Testis (tissue), 2 donors: ENCODE measurements at regions not wholly inside any gene's neighbourhood (a gene's known extent, or its start where the extent isn't known, plus 50 kb on each side); places are given as distances from the start of the nearest gene placed in this dataset.

Experiments used
- DNase-seq: peaks from one replicate; pipeline ENCODE4 v3.0.0-alpha.2; 2019
- H3K27ac ChIP-seq, 2 donors: fragments of 200-600 bp; sonication (generic); one replicate each; pipeline ENCODE4 v1.5.1; 2019
- H3K27me3 ChIP-seq: fragments of 200-600 bp; sonication (generic); one replicate; pipeline ENCODE4 v1.5.1; 2019
- H3K36me3 ChIP-seq: fragments of 200-600 bp; sonication (generic); one replicate; pipeline ENCODE4 v1.5.1; 2017; ENCODE audit warnings: low read depth; ENCODE audit errors: missing control alignments
- H3K4me1 ChIP-seq: fragments of 200-600 bp; sonication (generic); one replicate; pipeline ENCODE4 v1.5.1; 2019
- H3K4me3 ChIP-seq, 2 donors: fragments of 200-600 bp; sonication (generic); one replicate each; pipeline ENCODE4 v1.5.1; 2017 to 2019
- H3K9me3 ChIP-seq: fragments of 200-600 bp; sonication (generic); one replicate; pipeline ENCODE4 v1.5.1; 2017
- POLR2A ChIP-seq: fragments of 450-650 bp; IDR thresholded peaks from one replicate; pipeline ENCODE4 v1.6.1; 2017; ENCODE audit warnings: antibody characterized with exemption, mild to moderate bottlenecking, moderate library complexity
- WGBS, 2 donors: methylation state at CpG; one replicate each; pipeline ENCODE4 v1.1.5; 2018; 5-methylcytosine and 5-hydroxymethylcytosine counted together
- intact Hi-C: fragments of 100-400 bp; cut with DNase I; formaldehyde crosslinking; loops from one replicate; pipeline ENCODE4 v1.15.1; 2023; ENCODE audit warnings: low total_unique reads
- TF ChIP-seq, protein P1 (sequence below), 3 experiments: fragments of 450-650 bp in 2 of 3; fragments of 200-600 bp in 1 of 3; sonication (generic) in 1 of 3; IDR thresholded peaks; one replicate each; pipeline ENCODE4 v1.5.1; 2016 to 2019; ENCODE audit warnings: antibody characterized with exemption in 3 of 3, mild to moderate bottlenecking in 2 of 3, moderate library complexity in 1 of 3

DNA sequence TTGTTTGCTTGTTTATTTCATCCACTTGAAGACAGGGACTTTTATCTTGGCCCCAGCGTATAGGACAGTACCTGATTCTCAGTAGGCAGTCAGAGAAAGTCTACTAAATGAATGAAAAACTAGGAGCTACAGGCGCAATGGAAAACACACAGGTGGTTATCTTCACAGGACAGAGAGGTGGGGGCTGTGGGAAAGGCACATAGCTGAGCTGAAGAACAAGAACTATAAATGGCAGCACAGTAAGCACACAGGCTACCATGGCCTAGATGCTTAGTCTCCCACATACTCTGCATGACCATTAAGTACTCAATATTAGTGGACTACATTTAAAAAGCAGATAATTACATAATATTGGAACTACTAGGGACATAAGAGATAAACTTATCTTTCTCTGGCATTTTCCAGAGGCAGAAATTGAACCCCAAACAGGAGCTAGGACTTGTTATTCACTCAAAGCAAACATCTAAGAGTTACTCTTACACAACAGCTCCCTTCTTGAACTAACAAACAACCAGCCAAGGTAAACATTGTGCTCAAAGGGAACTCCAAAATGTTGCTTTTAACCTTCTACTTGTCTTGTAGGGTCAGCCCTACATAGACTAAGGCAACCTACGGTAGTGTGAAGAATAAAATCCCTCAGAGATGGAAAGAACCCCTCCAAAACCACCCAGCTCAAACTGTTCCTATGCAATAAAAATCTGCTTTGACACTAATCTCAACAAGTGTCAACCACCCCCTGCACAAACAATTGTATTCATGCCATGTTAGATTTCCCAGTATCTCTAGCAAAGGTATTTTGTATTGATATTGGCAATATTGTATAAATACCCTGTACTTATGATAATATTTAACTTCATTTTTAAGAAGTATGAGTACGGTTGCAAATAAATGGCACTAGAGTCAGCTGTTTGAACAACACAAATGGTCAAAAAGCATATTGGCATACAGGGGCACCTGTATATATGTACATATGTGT, 593.6 kb downstream of the KLHL13 start:
- Histone ChIP-seq H3K27ac (no peak overlapping the region), H3K27me3 (no peaks in the 10 kb centered on the region), H3K36me3 (no peaks in the 10 kb centered on the region), H3K4me1 (no peaks in the 10 kb centered on the region), H3K4me3 (no peak overlapping the region), H3K9me3 (no peaks in the 10 kb centered on the region)
- TF ChIP-seq, protein P1, sequence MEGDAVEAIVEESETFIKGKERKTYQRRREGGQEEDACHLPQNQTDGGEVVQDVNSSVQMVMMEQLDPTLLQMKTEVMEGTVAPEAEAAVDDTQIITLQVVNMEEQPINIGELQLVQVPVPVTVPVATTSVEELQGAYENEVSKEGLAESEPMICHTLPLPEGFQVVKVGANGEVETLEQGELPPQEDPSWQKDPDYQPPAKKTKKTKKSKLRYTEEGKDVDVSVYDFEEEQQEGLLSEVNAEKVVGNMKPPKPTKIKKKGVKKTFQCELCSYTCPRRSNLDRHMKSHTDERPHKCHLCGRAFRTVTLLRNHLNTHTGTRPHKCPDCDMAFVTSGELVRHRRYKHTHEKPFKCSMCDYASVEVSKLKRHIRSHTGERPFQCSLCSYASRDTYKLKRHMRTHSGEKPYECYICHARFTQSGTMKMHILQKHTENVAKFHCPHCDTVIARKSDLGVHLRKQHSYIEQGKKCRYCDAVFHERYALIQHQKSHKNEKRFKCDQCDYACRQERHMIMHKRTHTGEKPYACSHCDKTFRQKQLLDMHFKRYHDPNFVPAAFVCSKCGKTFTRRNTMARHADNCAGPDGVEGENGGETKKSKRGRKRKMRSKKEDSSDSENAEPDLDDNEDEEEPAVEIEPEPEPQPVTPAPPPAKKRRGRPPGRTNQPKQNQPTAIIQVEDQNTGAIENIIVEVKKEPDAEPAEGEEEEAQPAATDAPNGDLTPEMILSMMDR (IDR thresholded peaks at IDR 0.05): no peak
- no peak for TF ChIP-seq POLR2A
- intact Hi-C loops: no loop called here
- no peak for DNase-seq
- 75 to 84% methylated on average over 4 of the region's 4 CpGs for WGBS, 2 donors

DNA sequence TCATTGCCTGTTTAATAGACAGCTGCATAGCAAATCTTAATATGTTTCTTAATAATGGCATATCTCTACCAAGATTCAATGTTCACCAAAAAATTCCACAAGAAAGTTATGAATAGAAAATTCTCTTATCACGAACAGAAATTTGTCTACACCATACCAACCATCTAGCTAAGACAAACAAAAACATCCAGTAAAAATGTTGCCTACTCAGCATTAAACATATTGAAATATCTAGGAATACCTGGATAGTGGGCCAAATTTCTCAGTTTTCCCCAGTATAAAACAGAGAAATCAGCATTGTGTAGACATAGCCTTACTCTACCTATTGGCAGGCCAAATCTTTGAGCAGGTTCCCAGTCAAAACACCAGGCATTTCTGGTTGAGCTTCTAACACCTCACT, 598.6 kb downstream of the KLHL13 start:
- 78 to 95% methylated on average over 1 of the region's 1 CpG for WGBS, 2 donors
- DNase-seq: no peak
- intact Hi-C loops: no loop called here
- no peaks in the 10 kb centered on the region for H3K4me1 ChIP-seq
- no peaks in the 10 kb centered on the region for H3K9me3 ChIP-seq
- no peaks in the 10 kb centered on the region for H3K36me3 ChIP-seq
- H3K27ac ChIP-seq: no peak overlapping the region
- no peaks in the 10 kb centered on the region for H3K27me3 ChIP-seq
- no peak overlapping the region for H3K4me3 ChIP-seq
- TF ChIP-seq POLR2A: no peak
- TF ChIP-seq, protein P1 (IDR thresholded peaks at IDR 0.05): no peak

DNA sequence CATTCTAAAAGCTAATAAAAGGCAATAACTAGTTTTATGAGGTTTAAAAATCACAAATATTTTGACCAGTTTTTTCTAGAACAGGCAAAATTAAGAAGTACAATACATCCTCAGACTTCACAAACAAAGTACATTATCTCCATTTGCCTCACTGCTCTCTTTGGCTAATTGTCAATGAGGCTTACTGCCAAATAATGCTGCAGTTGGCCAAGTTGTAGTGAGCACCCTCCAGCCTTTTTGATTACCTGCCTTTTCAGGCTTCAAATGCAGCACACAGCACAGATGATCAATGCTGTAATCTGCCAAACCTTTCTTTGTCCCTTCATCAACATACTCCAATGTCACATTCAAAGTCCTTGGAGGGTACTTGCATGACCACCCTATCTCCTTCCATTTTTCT, 605.2 kb downstream of the KLHL13 start:
- Histone ChIP-seq H3K27me3 (no peaks in the 10 kb centered on the region), H3K4me3 (no peak overlapping the region), H3K36me3 (no peaks in the 10 kb centered on the region), H3K9me3 (no peaks in the 10 kb centered on the region), H3K27ac (no peak overlapping the region), H3K4me1 (no peaks in the 10 kb centered on the region)
- intact Hi-C loops: no loop called here
- TF ChIP-seq POLR2A: no peak
- TF ChIP-seq, protein P1 (IDR thresholded peaks at IDR 0.05): no peak
- DNase-seq: no peak

DNA sequence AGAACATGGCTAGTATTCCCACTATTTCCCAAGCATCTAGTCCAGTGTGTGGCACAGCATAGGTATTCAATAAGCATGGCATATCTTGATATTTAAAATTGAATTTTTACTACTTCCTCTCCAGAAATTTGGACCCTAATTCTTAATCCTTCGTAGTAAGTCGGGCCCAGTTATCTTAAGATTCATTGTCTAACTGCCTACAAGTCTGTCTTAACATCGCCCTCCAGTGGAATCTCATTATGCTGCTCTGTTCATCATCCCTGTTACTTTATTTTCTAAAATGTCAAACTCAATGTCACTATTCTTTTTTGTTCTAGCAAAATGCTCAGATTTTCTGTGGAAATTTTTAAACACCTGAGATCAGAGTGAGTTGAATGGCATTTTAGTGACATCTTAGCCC, 606.2 kb downstream of the KLHL13 start:
- intact Hi-C loops: no loop called here
- DNase-seq: peak; percentile 11
- no peak overlapping the region for H3K27ac ChIP-seq
- TF ChIP-seq, protein P1 (IDR thresholded peaks at IDR 0.05): no peak
- no peaks in the 10 kb centered on the region for H3K27me3 ChIP-seq
- WGBS, 2 donors: 25% methylated on average over 3 of the region's 3 CpGs
- no peaks in the 10 kb centered on the region for H3K36me3 ChIP-seq
- no peak overlapping the region for H3K4me3 ChIP-seq
- no peaks in the 10 kb centered on the region for H3K4me1 ChIP-seq
- H3K9me3 ChIP-seq: no peaks in the 10 kb centered on the region

DNA sequence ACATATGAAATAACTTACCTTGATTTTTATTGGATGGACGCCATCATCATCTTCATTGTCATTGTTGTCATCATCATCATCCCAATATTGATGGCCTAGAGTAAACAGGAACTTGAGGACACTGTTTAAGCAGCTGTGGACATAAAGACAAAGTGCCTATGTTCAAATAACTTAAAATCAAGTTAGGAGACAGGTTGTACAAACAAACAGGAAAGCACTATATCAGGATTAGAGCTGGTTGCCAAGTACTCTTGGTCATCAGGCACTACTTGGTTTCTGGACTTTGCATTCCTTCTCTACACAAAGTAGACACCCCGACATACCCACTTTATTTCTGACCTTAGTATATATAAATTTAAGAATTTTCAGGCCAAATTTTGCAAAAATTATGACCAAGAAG, 608.6 kb downstream of the KLHL13 start:
- intact Hi-C loops: no loop called here
- Histone ChIP-seq H3K36me3 (no peaks in the 10 kb centered on the region), H3K4me1 (no peaks in the 10 kb centered on the region), H3K27ac (no peak overlapping the region), H3K4me3 (no peak overlapping the region), H3K27me3 (no peaks in the 10 kb centered on the region), H3K9me3 (no peaks in the 10 kb centered on the region)
- 76% methylated on average over 2 of the region's 2 CpGs for WGBS, 2 donors
- no peak for TF ChIP-seq POLR2A
- TF ChIP-seq, protein P1 (IDR thresholded peaks at IDR 0.05): no peak
- no peak for DNase-seq
